HEK293 (cell line): ENCODE measurements at regions not wholly inside any gene's neighbourhood (a gene's known extent, or its start where the extent isn't known, plus 50 kb on each side); places are given as distances from the start of the nearest gene placed in this dataset.

Experiments used
- CTCF ChIA-PET: fragments of 350-600 bp; formaldehyde crosslinking; extraction: SDS; loops from one replicate; lab custom pipeline; 2021; ENCODE audit warnings: antibody characterized with exemption; lab: Yijun Ruan, JAX
- POLR2A ChIA-PET: fragments of 300-600 bp; formaldehyde crosslinking; extraction: SDS; loops from one replicate; lab custom pipeline; 2020; ENCODE audit warnings: antibody characterized with exemption, inconsistent platforms; lab: Yijun Ruan, JAX
- H3K27ac ChIP-seq: fragments of 200-500 bp; sonication (Bioruptor generic); 2 replicates; pipeline ENCODE4 v1.5.1; 2014; ENCODE audit warnings: low read depth, low read length, control low read depth, inconsistent platforms; ENCODE audit errors: extremely low read depth
- H3K36me3 ChIP-seq, 2 experiments: fragments of 200-500 bp in 1 of 2; sonication (Bioruptor generic) in 1 of 2; 1 replicate in 1 of 2; 2 replicates in 1 of 2; pipeline ENCODE4 v1.5.1; 2014 to 2017; ENCODE audit warnings: inconsistent platforms in 2 of 2, low read length in 2 of 2; ENCODE audit not compliant: control insufficient read depth in 2 of 2, insufficient read depth in 1 of 2
- H3K4me1 ChIP-seq: fragments of 200-500 bp; sonication (Bioruptor generic); 2 replicates; pipeline ENCODE4 v1.5.1; 2014; ENCODE audit warnings: mild to moderate bottlenecking, low read length, inconsistent platforms; ENCODE audit not compliant: control insufficient read depth, insufficient read depth
- H3K4me3 ChIP-seq: 2 replicates; pipeline ENCODE4 v1.5.1; 2011; ENCODE audit warnings: low read depth, mild to moderate bottlenecking, control low read depth, low read length, moderate library complexity
- H3K9me3 ChIP-seq: fragments of 200-500 bp; sonication (Bioruptor generic); 2 replicates; pipeline ENCODE4 v1.5.1; 2014; ENCODE audit warnings: low read depth, low read length, inconsistent platforms; ENCODE audit not compliant: control insufficient read depth, insufficient read depth
- SP3 ChIP-seq: fragments of 450-650 bp; formaldehyde crosslinking; IDR thresholded peaks from 2 replicates; pipeline ENCODE4 v1.5.1; 2016; ENCODE audit warnings: missing biosample characterization, missing genetic modification characterization
- TCF7L2 ChIP-seq: IDR thresholded peaks from 2 replicates; pipeline ENCODE4 v1.6.1; 2011; ENCODE audit warnings: low read depth, mild to moderate bottlenecking, inconsistent platforms, low read length, moderate library complexity, borderline replicate concordance
- TRIM28 ChIP-seq: IDR thresholded peaks from 2 replicates; pipeline ENCODE4 v1.6.1; 2011; ENCODE audit warnings: low read length, control low read depth, borderline replicate concordance
- YY2 ChIP-seq: fragments of 450-650 bp; formaldehyde crosslinking; IDR thresholded peaks from 2 replicates; pipeline ENCODE4 v1.5.1; 2016; ENCODE audit warnings: missing biosample characterization, missing genetic modification characterization
- ZBTB48 ChIP-seq: fragments of 450-650 bp; formaldehyde crosslinking; IDR thresholded peaks from 2 replicates; pipeline ENCODE4 v1.5.1; 2016; ENCODE audit warnings: missing biosample characterization, missing genetic modification characterization
- ZNF302 ChIP-seq: fragments of 450-650 bp; formaldehyde crosslinking; IDR thresholded peaks from 2 replicates; pipeline ENCODE4 v1.5.1; 2016; ENCODE audit warnings: missing biosample characterization, missing genetic modification characterization, low read depth
- ZNF324 ChIP-seq: fragments of 450-650 bp; formaldehyde crosslinking; IDR thresholded peaks from 2 replicates; pipeline ENCODE4 v1.5.1; 2016; ENCODE audit warnings: missing biosample characterization, missing genetic modification characterization
- ZNF341 ChIP-seq: fragments of 450-650 bp; formaldehyde crosslinking; IDR thresholded peaks from 2 replicates; pipeline ENCODE4; 2016; ENCODE audit warnings: low read depth, missing biosample characterization, missing genetic modification characterization
- ZNF426 ChIP-seq: fragments of 450-650 bp; formaldehyde crosslinking; IDR thresholded peaks from 2 replicates; pipeline ENCODE4 v1.5.1; 2017; ENCODE audit warnings: missing biosample characterization, missing genetic modification characterization, mild to moderate bottlenecking, inconsistent platforms, moderate library complexity
- ZNF433 ChIP-seq: fragments of 450-650 bp; formaldehyde crosslinking; IDR thresholded peaks from 2 replicates; pipeline ENCODE4 v1.5.1; 2016; ENCODE audit warnings: missing biosample characterization, missing genetic modification characterization, low read depth
- ZNF555 ChIP-seq: fragments of 450-650 bp; formaldehyde crosslinking; conservative IDR thresholded peaks from 2 replicates; pipeline ENCODE4 v1.5.1; 2017; ENCODE audit warnings: missing biosample characterization, mild to moderate bottlenecking, missing genetic modification characterization, inconsistent platforms
- ZNF677 ChIP-seq: fragments of 450-650 bp; IDR thresholded peaks from 2 replicates; pipeline ENCODE4 v1.5.0; 2018; ENCODE audit warnings: missing biosample characterization, mild to moderate bottlenecking, missing genetic modification characterization, moderate library complexity
- TF ChIP-seq, protein P1 (sequence below): fragments of 450-650 bp; formaldehyde crosslinking; IDR thresholded peaks from 2 replicates; pipeline ENCODE4 v1.5.1; 2017; ENCODE audit warnings: missing biosample characterization, mild to moderate bottlenecking, missing genetic modification characterization, moderate library complexity
- TF ChIP-seq, protein P2 (sequence below): fragments of 450-650 bp; formaldehyde crosslinking; conservative IDR thresholded peaks from 2 replicates; pipeline ENCODE4 v1.5.1; 2016; ENCODE audit warnings: low read depth, missing biosample characterization, missing genetic modification characterization
- TF ChIP-seq, protein P3 (sequence below): fragments of 450-650 bp; formaldehyde crosslinking; IDR thresholded peaks from 2 replicates; pipeline ENCODE4 v1.5.1; 2016; ENCODE audit warnings: missing biosample characterization, missing genetic modification characterization

DNA sequence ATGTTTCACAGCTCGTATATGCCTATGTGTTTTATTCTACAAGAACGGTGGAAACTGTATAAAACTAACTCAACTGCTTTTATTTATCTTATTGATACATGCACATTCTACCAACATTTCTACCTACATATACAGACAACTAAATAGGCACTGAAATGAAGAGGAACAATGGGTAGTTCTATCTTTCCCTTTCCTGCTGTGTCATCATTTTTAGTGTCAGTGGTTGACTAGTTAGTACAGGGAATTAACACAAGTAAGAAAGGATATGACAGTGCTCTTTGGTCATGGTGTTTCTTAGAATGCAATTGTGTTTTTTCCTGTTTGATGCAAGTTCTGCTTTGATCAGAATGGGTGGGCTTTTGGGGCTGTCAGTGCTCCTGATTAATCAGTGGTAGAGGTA, 293.8 kb upstream of the CTSO start (continued):
- no peak for TF ChIP-seq ZNF677
- TF ChIP-seq ZBTB48 (tag by site-specific recombination), result no peak
- TF ChIP-seq YY2 (tag by site-specific recombination), result no peak
- no peak for TF ChIP-seq SP3 (tag by site-specific recombination)
- TF ChIP-seq, protein P1, sequence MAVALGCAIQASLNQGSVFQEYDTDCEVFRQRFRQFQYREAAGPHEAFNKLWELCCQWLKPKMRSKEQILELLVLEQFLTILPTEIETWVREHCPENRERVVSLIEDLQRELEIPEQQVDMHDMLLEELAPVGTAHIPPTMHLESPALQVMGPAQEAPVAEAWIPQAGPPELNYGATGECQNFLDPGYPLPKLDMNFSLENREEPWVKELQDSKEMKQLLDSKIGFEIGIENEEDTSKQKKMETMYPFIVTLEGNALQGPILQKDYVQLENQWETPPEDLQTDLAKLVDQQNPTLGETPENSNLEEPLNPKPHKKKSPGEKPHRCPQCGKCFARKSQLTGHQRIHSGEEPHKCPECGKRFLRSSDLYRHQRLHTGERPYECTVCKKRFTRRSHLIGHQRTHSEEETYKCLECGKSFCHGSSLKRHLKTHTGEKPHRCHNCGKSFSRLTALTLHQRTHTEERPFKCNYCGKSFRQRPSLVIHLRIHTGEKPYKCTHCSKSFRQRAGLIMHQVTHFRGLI (tag by site-specific recombination), result no peak
- no peak for TF ChIP-seq ZNF302
- no peak for TF ChIP-seq ZNF433 (tag by site-specific recombination)

DNA sequence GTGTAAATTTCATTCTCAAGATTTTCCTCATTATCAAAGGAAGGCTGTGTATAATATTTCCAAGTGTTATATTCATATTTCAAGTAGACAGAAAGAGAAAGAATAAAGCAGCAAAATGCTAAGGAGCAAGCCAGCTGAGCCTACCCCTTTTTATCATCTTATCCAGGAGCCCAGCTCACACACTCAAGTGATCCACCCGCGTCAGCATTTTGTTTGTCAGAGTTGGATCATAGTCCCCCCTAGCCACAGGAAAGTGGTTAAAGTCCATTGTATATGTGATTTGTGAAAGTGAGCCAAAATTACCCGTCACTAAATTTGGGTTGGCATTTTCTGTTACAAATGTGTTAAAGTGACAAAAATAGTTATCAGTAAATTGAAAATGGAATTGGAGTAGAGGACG, 289.3 kb upstream of the CTSO start:
- Histone ChIP-seq H3K4me3 (no peak overlapping the region), H3K9me3 (no peaks in the 10 kb centered on the region), H3K27ac (no peak overlapping the region), H3K4me1 (no peaks in the 10 kb centered on the region), H3K36me3 (no peaks in the 10 kb centered on the region)
- POLR2A ChIA-PET, result no interaction called here
- TF ChIP-seq ZNF324 (tag by site-specific recombination) (no peak), ZNF341 (tag by site-specific recombination) (no peak), ZNF426 (no peak)
- TF ChIP-seq, protein P2, sequence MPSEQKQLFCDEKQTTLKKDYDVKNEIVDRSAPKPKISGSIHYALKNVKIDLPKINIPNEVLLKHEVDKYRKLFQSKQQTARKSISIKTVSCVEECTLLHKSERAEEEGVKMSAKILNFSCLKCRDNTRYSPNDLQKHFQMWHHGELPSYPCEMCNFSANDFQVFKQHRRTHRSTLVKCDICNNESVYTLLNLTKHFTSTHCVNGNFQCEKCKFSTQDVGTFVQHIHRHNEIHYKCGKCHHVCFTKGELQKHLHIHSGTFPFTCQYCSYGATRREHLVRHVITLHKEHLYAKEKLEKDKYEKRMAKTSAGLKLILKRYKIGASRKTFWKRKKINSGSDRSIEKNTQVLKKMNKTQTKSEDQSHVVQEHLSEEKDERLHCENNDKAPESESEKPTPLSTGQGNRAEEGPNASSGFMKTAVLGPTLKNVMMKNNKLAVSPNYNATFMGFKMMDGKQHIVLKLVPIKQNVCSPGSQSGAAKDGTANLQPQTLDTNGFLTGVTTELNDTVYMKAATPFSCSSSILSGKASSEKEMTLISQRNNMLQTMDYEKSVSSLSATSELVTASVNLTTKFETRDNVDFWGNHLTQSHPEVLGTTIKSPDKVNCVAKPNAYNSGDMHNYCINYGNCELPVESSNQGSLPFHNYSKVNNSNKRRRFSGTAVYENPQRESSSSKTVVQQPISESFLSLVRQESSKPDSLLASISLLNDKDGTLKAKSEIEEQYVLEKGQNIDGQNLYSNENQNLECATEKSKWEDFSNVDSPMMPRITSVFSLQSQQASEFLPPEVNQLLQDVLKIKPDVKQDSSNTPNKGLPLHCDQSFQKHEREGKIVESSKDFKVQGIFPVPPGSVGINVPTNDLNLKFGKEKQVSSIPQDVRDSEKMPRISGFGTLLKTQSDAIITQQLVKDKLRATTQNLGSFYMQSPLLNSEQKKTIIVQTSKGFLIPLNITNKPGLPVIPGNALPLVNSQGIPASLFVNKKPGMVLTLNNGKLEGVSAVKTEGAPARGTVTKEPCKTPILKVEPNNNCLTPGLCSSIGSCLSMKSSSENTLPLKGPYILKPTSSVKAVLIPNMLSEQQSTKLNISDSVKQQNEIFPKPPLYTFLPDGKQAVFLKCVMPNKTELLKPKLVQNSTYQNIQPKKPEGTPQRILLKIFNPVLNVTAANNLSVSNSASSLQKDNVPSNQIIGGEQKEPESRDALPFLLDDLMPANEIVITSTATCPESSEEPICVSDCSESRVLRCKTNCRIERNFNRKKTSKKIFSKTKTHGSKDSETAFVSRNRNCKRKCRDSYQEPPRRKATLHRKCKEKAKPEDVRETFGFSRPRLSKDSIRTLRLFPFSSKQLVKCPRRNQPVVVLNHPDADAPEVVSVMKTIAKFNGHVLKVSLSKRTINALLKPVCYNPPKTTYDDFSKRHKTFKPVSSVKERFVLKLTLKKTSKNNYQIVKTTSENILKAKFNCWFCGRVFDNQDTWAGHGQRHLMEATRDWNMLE (tag by site-specific recombination), result no peak
- CTCF ChIA-PET, result no interaction called here

DNA sequence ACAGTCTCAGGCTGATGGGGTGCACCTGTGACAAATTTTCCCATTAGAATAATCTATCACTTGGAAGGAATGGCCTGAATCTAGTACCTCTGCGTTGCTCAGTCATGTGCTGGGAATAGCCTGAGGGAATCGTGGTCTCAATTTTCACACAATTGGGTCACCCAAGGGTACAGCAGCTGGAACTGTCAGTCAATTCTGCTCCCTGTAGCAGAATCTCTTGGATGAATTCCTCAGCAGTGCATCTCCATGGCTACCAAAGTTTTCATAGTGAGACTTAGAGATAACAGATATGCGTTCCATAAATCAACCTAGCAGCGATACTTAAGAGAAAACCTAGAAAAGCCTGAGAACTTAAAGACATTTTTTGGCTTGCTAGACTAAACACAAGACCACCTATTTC, 288.7 kb upstream of the CTSO start:
- CTCF ChIA-PET, result no interaction called here
- H3K4me3 ChIP-seq, result no peak overlapping the region
- no peaks in the 10 kb centered on the region for H3K36me3 ChIP-seq
- POLR2A ChIA-PET, result no interaction called here
- H3K27ac ChIP-seq, result no peak overlapping the region
- H3K9me3 ChIP-seq, result no peaks in the 10 kb centered on the region
- H3K4me1 ChIP-seq, result no peaks in the 10 kb centered on the region
- TF ChIP-seq ZNF555 (no peak), TRIM28 (peak; percentile 45; the same call in 1 of the 2 replicates)

DNA sequence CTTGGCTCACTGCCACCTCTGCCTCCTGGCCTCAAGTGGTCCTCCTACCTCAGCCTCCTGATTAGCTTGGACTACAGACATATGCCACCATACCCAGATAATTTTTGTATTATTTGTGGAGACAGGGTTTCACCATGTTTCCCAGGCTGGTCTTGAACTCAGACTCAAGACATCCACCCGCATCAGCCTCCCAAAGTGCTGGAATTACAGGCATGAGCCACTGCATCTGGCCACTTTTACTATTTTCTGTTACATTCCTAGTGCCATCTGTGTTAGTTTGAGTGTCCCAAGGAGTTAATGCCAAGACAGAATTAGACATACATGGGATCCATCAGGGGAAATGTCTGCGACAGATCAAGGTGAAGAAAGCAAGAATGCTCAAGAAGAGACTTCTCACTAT, 288.2 kb upstream of the CTSO start:
- ChIA-PET POLR2A (no interaction called here), CTCF (no interaction called here)
- H3K4me1 ChIP-seq, result no peaks in the 10 kb centered on the region
- H3K9me3 ChIP-seq, result no peaks in the 10 kb centered on the region
- no peak overlapping the region for H3K27ac ChIP-seq
- TF ChIP-seq TCF7L2 (no peak), YY2 (tag by site-specific recombination) (no peak)
- TF ChIP-seq, protein P3, sequence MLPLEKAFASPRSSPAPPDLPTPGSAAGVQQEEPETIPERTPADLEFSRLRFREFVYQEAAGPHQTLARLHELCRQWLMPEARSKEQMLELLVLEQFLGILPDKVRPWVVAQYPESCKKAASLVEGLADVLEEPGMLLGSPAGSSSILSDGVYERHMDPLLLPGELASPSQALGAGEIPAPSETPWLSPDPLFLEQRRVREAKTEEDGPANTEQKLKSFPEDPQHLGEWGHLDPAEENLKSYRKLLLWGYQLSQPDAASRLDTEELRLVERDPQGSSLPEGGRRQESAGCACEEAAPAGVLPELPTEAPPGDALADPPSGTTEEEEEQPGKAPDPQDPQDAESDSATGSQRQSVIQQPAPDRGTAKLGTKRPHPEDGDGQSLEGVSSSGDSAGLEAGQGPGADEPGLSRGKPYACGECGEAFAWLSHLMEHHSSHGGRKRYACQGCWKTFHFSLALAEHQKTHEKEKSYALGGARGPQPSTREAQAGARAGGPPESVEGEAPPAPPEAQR, result no peak
- no peak overlapping the region for H3K4me3 ChIP-seq
- H3K36me3 ChIP-seq, result no peaks in the 10 kb centered on the region
